ENCODE measurements at regions not wholly inside any gene's neighbourhood (a gene's known extent, or its start where the extent isn't known, plus 50 kb on each side); places are given as distances from the start of the nearest gene placed in this dataset.
"Not testable (repeated sequence)": the region's sequence is repeated elsewhere in the genome, so short reads cannot be mapped to it uniquely, and the experiment has no call there.

- no peak for DNase-seq
Measured at GRCh38 chr3:137641879-137642704, 122.0 kb upstream of the SOX14 start.

- no peak for DNase-seq
Measured at GRCh38 chr3:137642831-137643230, 121.3 kb upstream of the SOX14 start.

GRCh38 chr3:137647179-137647578 is 116.9 kb upstream of the SOX14 start:
- DNase-seq, result no peak

- DNase-seq, result no peak
Measured at GRCh38 chr3:137669519-137670060, 94.5 kb upstream of the SOX14 start.

- DNase-seq, result no peak
Measured at GRCh38 chr3:137687181-137687879, 76.8 kb upstream of the SOX14 start.

- no peak for DNase-seq
Measured at GRCh38 chr3:137692803-137693431, 71.2 kb upstream of the SOX14 start.

- no peak for DNase-seq
Measured at GRCh38 chr3:137693791-137694190, 70.3 kb upstream of the SOX14 start.

- DNase-seq, result no peak
Measured at GRCh38 chr3:137694836-137695235, 69.3 kb upstream of the SOX14 start.

- no peak for DNase-seq
Measured at GRCh38 chr3:137695351-137695750, 68.8 kb upstream of the SOX14 start.

- DNase-seq, result no peak
Measured at GRCh38 chr3:137709011-137709601, 55.0 kb upstream of the SOX14 start.

- DNase-seq, result not testable (repeated sequence)
Measured at GRCh38 chr3:137713965-137714364, 50.1 kb upstream of the SOX14 start.
